ENCODE measurements at regions not wholly inside any gene's neighbourhood (a gene's known extent, or its start where the extent isn't known, plus 50 kb on each side); places are given as distances from the start of the nearest gene placed in this dataset.

DNA sequence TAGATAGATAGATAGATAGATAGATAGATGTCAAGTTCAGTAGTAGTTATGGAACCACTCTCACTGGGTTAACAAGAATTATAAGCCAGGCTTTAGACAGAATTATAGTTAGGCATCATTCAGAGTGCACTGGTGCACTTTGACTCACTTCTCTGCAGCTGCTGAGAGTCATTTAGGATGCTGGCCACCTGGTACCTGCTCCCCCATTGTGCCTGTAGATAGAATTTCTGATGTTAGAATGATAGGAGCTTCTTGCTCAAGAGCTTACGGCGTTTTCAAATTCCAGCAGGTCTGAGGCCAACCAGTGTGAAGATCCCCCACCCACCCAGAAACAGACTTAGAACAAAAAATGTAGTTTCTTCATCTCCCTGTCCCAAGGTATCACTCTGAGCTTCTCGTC, 107.8 kb upstream of the HMCN1 start:
- Mint-ChIP-seq H3K4me1 (ENCODE audit: low read depth) (peaks cover 15% of the 10 kb centered on the region), H3K4me3 (no peak overlapping the region), H3K9me3 (no peaks in the 10 kb centered on the region), H3K27me3 (ENCODE audit: insufficient read depth) (no peaks in the 10 kb centered on the region), H3K36me3 (ENCODE audit: low read depth) (no peaks in the 10 kb centered on the region), H3K27ac (no peak overlapping the region)
- TF ChIP-seq, protein P1, sequence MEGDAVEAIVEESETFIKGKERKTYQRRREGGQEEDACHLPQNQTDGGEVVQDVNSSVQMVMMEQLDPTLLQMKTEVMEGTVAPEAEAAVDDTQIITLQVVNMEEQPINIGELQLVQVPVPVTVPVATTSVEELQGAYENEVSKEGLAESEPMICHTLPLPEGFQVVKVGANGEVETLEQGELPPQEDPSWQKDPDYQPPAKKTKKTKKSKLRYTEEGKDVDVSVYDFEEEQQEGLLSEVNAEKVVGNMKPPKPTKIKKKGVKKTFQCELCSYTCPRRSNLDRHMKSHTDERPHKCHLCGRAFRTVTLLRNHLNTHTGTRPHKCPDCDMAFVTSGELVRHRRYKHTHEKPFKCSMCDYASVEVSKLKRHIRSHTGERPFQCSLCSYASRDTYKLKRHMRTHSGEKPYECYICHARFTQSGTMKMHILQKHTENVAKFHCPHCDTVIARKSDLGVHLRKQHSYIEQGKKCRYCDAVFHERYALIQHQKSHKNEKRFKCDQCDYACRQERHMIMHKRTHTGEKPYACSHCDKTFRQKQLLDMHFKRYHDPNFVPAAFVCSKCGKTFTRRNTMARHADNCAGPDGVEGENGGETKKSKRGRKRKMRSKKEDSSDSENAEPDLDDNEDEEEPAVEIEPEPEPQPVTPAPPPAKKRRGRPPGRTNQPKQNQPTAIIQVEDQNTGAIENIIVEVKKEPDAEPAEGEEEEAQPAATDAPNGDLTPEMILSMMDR (IDR thresholded peaks at IDR 0.05), result no peak
- no peak for DNase-seq

DNA sequence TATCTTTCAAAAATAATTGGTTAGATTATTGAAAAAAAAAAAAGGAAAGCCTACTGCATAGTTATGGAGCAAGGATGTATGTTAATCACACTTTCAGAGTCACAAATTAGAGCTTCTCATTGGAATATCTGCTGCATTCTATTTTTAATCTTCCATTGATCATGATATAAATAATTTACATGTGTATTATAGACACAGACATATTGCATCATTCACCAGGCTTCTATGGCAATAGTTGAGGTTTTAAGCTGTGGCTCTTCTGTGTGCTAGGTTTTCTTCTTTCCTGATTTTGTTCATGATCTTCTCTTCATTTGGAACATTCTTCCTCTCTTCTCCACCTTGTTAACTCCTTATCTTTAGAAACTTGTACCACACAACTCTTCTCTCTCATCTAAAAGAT, 123.2 kb upstream of the HMCN1 start:
- Mint-ChIP-seq H3K27ac (no peak overlapping the region), H3K4me1 (ENCODE audit: low read depth) (peaks cover 10% of the 10 kb centered on the region), H3K4me3 (no peak overlapping the region), H3K27me3 (ENCODE audit: insufficient read depth) (peaks cover 2% of the 10 kb centered on the region; the same call in 1 of the 2 replicates), H3K36me3 (ENCODE audit: low read depth) (peaks cover 6% of the 10 kb centered on the region), H3K9me3 (no peaks in the 10 kb centered on the region)
- no peak for DNase-seq
- TF ChIP-seq, protein P1 (IDR thresholded peaks at IDR 0.05), result no peak

DNA sequence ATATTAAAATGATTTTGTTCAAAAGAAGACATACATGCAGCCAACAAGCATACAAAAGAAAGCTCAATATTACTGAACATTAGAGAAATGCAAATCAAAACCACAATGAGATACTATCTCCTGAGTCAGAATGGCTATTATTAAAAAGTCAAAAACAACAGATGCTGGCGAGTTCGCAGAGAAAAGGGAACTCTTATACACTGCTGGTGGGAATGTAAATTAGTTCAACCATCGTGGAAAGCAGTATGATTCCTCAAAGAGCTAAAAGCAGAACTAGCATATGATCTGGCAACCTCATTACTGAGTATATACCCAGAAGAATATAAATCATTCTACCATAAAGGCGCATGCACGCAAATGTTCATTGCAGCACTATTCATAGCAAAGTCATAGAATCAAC, 126.0 kb upstream of the HMCN1 start:
- peak; percentile 43 for DNase-seq
- no peaks in the 10 kb centered on the region for H3K36me3 Mint-ChIP-seq (ENCODE audit: low read depth)
- no peak overlapping the region for H3K27ac Mint-ChIP-seq
- no peaks in the 10 kb centered on the region for H3K9me3 Mint-ChIP-seq
- H3K4me3 Mint-ChIP-seq, result no peak overlapping the region
- peaks cover 10% of the 10 kb centered on the region for H3K4me1 Mint-ChIP-seq (ENCODE audit: low read depth)
- peaks cover 2% of the 10 kb centered on the region; the same call in 1 of the 2 replicates for H3K27me3 Mint-ChIP-seq (ENCODE audit: insufficient read depth)
- TF ChIP-seq, protein P1 (IDR thresholded peaks at IDR 0.05), result no peak

DNA sequence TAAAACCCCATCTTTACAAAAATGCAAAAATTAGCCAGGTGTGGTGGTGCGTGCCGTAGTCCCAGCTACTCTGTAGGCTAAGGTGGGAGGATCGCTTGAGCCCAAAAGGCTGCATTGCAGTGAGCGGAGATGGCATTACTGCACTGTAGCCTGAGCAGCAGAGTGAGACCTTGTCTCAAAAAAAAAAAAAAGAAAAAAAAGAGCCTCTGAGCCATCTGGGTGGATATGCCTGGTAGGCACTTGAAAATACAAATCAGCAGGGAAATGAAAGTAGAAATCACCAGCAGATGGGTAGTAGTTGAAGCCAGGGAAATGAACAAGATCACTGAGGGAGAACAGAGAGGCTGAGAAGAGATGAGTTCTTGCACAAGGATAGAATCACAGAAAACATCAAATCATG, 131.0 kb upstream of the HMCN1 start:
- Mint-ChIP-seq H3K4me3 (no peak overlapping the region), H3K4me1 (ENCODE audit: low read depth) (peaks cover 8% of the 10 kb centered on the region), H3K27ac (no peak overlapping the region), H3K27me3 (ENCODE audit: insufficient read depth) (0 out of 2 replicates have a peak, but pooled peaks cover 2% of the 10 kb centered on the region), H3K36me3 (ENCODE audit: low read depth) (no peaks in the 10 kb centered on the region), H3K9me3 (no peaks in the 10 kb centered on the region)
- TF ChIP-seq, protein P1 (IDR thresholded peaks at IDR 0.05), result no peak
- no peak for DNase-seq

DNA sequence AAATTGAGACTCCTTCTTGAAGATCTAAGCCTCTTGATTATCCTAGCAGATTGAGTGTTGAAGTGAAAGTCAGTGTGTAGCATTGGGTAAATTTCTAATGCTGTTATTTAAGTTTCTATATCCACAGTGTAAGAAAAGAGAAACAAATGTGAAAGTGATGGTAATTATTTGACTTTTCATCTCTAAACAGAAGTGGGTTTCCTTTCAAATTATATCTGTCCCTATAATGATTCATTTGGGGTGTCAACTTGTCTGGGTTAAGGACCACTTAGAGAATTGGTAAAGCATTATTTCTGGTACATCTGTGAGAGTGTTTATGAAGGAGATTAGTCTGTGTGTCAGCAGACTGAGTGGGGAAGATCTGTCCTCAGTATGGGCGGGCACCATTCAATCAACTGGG, 133.0 kb upstream of the HMCN1 start:
- H3K4me1 Mint-ChIP-seq (ENCODE audit: low read depth), result no peaks in the 10 kb centered on the region
- H3K27me3 Mint-ChIP-seq (ENCODE audit: insufficient read depth), result no peaks in the 10 kb centered on the region
- no peaks in the 10 kb centered on the region for H3K9me3 Mint-ChIP-seq
- TF ChIP-seq, protein P1 (IDR thresholded peaks at IDR 0.05), result no peak
- no peaks in the 10 kb centered on the region for H3K36me3 Mint-ChIP-seq (ENCODE audit: low read depth)
- H3K4me3 Mint-ChIP-seq, result no peak overlapping the region
- no peak overlapping the region for H3K27ac Mint-ChIP-seq
- DNase-seq, result no peak

DNA sequence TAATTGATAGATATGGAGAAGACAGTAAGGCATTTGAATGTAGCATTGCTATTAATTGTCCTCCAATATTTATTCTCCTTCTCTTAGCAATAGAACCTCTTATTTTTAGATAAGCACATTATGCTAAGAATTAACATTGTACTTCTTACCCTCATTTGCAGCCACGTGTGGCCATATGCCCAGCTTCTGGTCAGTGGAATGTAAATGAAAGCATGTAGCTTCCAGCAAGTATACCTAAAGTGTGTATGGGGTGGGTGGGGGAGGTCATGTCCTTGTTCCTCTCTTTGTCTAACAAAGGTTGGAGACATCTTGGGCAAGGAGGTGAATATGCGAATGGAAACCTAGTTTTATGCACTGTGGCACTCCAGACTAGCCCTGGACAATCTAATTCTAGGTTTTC, 133.6 kb upstream of the HMCN1 start:
- no peak for DNase-seq
- H3K4me1 Mint-ChIP-seq (ENCODE audit: low read depth), result no peaks in the 10 kb centered on the region; the same call in 1 of the 2 replicates
- TF ChIP-seq, protein P1 (IDR thresholded peaks at IDR 0.05), result no peak
- no peak overlapping the region for H3K4me3 Mint-ChIP-seq
- no peaks in the 10 kb centered on the region for H3K9me3 Mint-ChIP-seq
- H3K36me3 Mint-ChIP-seq (ENCODE audit: low read depth), result no peaks in the 10 kb centered on the region
- H3K27me3 Mint-ChIP-seq (ENCODE audit: insufficient read depth), result no peaks in the 10 kb centered on the region
- no peak overlapping the region for H3K27ac Mint-ChIP-seq

Data from HFFc6 (cell line).